IPS-18c (cell line): ENCODE measurements at regions not wholly inside any gene's neighbourhood (a gene's known extent, or its start where the extent isn't known, plus 50 kb on each side); places are given as distances from the start of the nearest gene placed in this dataset.

Experiments used
- H3K4me3 ChIP-seq: 2 replicates; pipeline ENCODE4 v1.7.0; 2013; ENCODE audit warnings: low read depth, mild to moderate bottlenecking, low read length, moderate library complexity; ENCODE audit not compliant: insufficient read depth
- H3K9me3 ChIP-seq: one replicate; pipeline ENCODE4 v1.6.1; 2013; ENCODE audit warnings: mild to moderate bottlenecking, low read length, moderate library complexity; ENCODE audit not compliant: control insufficient read depth, insufficient read depth

GRCh38 chr13:25024175-25024574, 71.8 kb upstream of the PABPC3 start:
- peaks cover 2% of the 10 kb centered on the region for H3K9me3 ChIP-seq
- no peak overlapping the region for H3K4me3 ChIP-seq

DNA sequence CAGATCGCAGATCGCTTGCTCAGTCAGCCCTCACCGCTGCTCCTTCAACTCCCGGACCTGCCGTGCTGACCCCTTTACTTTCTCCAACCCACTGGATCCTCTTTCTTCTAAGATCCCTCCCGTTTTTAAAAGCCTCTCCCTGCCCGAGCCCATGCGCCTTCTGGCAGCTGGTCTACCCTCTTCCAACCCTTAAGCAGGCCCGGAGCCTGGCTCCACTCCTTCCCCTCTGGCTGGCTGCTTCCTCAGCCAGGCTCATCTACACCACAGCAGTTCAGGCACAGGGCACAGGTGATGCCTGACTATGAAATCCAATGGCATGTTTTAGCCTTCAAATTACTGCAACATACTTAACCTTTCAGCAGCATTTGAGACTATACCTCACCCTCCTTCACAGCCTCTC, 63.8 kb upstream of the PABPC3 start:
- H3K4me3 ChIP-seq = no peak overlapping the region; the same call in 1 of the 2 replicates
- no peaks in the 10 kb centered on the region for H3K9me3 ChIP-seq

- Histone ChIP-seq H3K4me3 (no peak overlapping the region), H3K9me3 (no peaks in the 10 kb centered on the region)
Measured at GRCh38 chr13:25034173-25034572, 61.8 kb upstream of the PABPC3 start.

DNA sequence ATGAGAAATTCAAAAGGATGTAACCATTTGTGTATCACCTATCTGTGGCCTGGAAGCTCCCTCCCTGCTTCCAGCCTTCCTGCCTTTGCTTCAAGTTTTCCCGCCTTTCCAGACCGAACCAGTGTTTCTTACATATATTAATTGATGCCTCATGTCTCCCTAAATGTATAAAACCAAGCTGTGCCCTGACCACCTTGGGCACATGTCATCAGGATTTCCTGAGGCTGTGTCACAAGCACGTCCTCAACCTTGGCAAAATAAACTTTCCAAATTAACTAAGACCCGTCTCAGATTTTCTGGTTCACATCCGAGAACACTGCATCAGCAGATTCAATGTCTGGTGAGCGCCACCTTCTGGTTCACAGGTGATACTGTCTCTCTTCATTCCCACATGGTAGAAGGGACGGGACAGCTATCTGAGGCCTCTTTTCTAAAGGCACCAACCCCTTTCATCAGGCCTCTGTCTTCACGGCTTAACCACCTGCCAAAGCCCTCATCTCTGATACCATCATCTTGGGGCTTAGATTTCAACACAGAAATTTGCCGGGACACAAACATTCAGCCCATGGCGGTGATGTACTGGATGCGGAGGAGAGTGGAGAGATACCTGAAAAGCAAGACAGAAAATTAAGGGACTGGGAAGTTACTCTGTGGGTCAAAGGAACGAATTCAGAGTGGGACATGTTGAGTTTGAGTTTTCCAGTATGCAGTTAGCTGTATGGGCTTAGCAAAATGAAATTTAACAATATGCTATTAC, 58.7 kb upstream of the PABPC3 start:
- Histone ChIP-seq H3K4me3 (no peak overlapping the region), H3K9me3 (no peaks in the 10 kb centered on the region)

GRCh38 chr13:25042151-25042865, 53.6 kb upstream of the PABPC3 start:
- no peaks in the 10 kb centered on the region for H3K9me3 ChIP-seq
- H3K4me3 ChIP-seq = no peak overlapping the region

DNA sequence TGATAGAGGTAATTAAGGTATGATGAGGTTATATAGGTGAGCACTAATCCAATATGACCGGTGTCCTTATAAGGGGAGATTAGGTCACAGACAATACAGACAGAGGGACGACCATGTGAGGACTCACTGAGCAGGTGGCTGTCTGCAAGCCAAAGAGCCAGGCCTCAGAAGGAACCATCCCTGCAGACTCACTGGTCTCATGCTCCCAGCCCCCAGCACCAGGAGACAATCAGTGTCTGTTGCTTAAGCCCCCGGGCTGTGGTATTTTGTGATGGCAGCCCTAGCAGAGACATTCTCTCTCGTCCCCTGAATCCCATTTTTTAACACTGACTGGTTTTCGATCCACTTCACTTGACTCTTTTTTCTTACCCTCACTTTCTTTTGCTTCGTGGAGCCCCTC, 51.9 kb upstream of the PABPC3 start:
- Histone ChIP-seq H3K4me3 (no peak overlapping the region), H3K9me3 (no peaks in the 10 kb centered on the region)
